IMR-90 (cell line): ENCODE measurements at regions not wholly inside any gene's neighbourhood (a gene's known extent, or its start where the extent isn't known, plus 50 kb on each side); places are given as distances from the start of the nearest gene placed in this dataset.

ENCODE experiments used
- ATAC-seq: fragments of 200-7000 bp; cut with Tn5 transposase; 2 replicates; pipeline ENCODE4 v1.9.1; 2020; ENCODE audit warnings: low read depth, mild to moderate bottlenecking, moderate library complexity
- BruUV-seq: library from RNA; stranded (reverse); fragments of 400-500 nt; replicated peaks from 2 replicates; lab custom pipeline; 2021; lab: Mats Ljungman, UMichigan
- CTCF ChIA-PET: fragments of 300-600 bp; formaldehyde crosslinking; extraction: SDS; loops from one replicate; lab custom pipeline; 2021; ENCODE audit warnings: antibody characterized with exemption; lab: Yijun Ruan, JAX
- POLR2A ChIA-PET: fragments of 300-600 bp; sonication (Branson Sonifier 250); formaldehyde crosslinking; loops from one replicate; lab custom pipeline; 2022; ENCODE audit warnings: antibody characterized with exemption; ENCODE audit not compliant: unreplicated experiment; lab: Charles Lee
- DNase-seq: peaks from one replicate; pipeline ENCODE4 v3.0.0; 2013
- H2AFZ ChIP-seq: replicated peaks from 2 replicates; pipeline ENCODE3; 2013; ENCODE audit warnings: low read length, mild to moderate bottlenecking; ENCODE audit not compliant: poor library complexity
- H2AK5ac ChIP-seq: 2 replicates; pipeline ENCODE4 v1.6.1; 2013; ENCODE audit warnings: low read depth, low read length, inconsistent platforms
- H2AK9ac ChIP-seq: replicated peaks from 2 replicates; pipeline ENCODE3; 2013; ENCODE audit warnings: mild to moderate bottlenecking, low read depth, low read length, moderate library complexity; ENCODE audit not compliant: poor library complexity
- H2BK120ac ChIP-seq: 2 replicates; pipeline ENCODE4 v1.6.1; 2013; ENCODE audit warnings: low read depth, low read length, inconsistent platforms
- H2BK15ac ChIP-seq: 3 replicates; pipeline ENCODE4 v1.6.1; 2013; ENCODE audit warnings: low read depth, low read length, inconsistent platforms
- H2BK20ac ChIP-seq: 2 replicates; pipeline ENCODE4 v1.6.1; 2013; ENCODE audit warnings: low read depth, mild to moderate bottlenecking, inconsistent platforms, low read length, moderate library complexity
- H2BK5ac ChIP-seq: 2 replicates; pipeline ENCODE4 v1.6.1; 2013; ENCODE audit warnings: mild to moderate bottlenecking, low read depth, low read length, inconsistent platforms; ENCODE audit not compliant: poor library complexity, severe bottlenecking
- H3K14ac ChIP-seq: replicated peaks from 2 replicates; pipeline ENCODE4 v1.6.1; 2013; ENCODE audit warnings: low read depth, low read length, inconsistent platforms
- H3K18ac ChIP-seq: 2 replicates; pipeline ENCODE4 v1.6.1; 2013; ENCODE audit warnings: low read depth, low read length, control low read depth
- H3K23ac ChIP-seq: 2 replicates; pipeline ENCODE4 v1.6.1; 2013; ENCODE audit warnings: low read depth, low read length, inconsistent platforms
- H3K27ac ChIP-seq: 2 replicates; pipeline ENCODE4 v1.5.1; 2013; ENCODE audit warnings: mild to moderate bottlenecking, control low read depth, low read length; ENCODE audit not compliant: insufficient read depth
- H3K27me3 ChIP-seq: 2 replicates; pipeline ENCODE4 v1.6.1; 2013; ENCODE audit warnings: low read length; ENCODE audit not compliant: control insufficient read depth, insufficient read depth
- H3K36me3 ChIP-seq: 2 replicates; pipeline ENCODE4 v1.6.1; 2013; ENCODE audit warnings: low read length, mixed read lengths; ENCODE audit not compliant: control insufficient read depth, insufficient read depth
- H3K4ac ChIP-seq: 2 replicates; pipeline ENCODE4 v1.6.1; 2013; ENCODE audit warnings: low read depth, low read length, inconsistent platforms
- H3K4me1 ChIP-seq: 2 replicates; pipeline ENCODE4 v1.6.1; 2013; ENCODE audit warnings: low read length, mixed read lengths; ENCODE audit not compliant: control insufficient read depth, insufficient read depth
- H3K4me2 ChIP-seq: 2 replicates; pipeline ENCODE4 v1.6.1; 2013; ENCODE audit warnings: low read depth, mild to moderate bottlenecking, control low read depth, low read length, moderate library complexity
- H3K4me3 ChIP-seq: 2 replicates; pipeline ENCODE4 v1.5.1; 2013; ENCODE audit warnings: low read depth, mild to moderate bottlenecking, control low read depth, low read length, moderate library complexity; ENCODE audit not compliant: insufficient read depth
- H3K56ac ChIP-seq: 2 replicates; pipeline ENCODE4 v1.6.1; 2013; ENCODE audit warnings: low read length, inconsistent platforms; ENCODE audit not compliant: insufficient read depth; ENCODE audit errors: extremely low read depth
- H3K79me1 ChIP-seq, 2 experiments: 2 replicates each; pipeline ENCODE4 v1.6.1; 2013; ENCODE audit warnings: low read length in 2 of 2, inconsistent platforms in 1 of 2, low read depth in 1 of 2
- H3K9ac ChIP-seq: 2 replicates; pipeline ENCODE4 v1.6.1; 2013; ENCODE audit warnings: low read depth, low read length, control low read depth
- H3K9me1 ChIP-seq: 2 replicates; pipeline ENCODE4 v1.6.1; 2013; ENCODE audit warnings: low read length, inconsistent platforms; ENCODE audit not compliant: insufficient read depth
- H3K9me3 ChIP-seq: 2 replicates; pipeline ENCODE4 v1.6.1; 2013; ENCODE audit warnings: low read length; ENCODE audit not compliant: control insufficient read depth, insufficient read depth
- H4K20me1 ChIP-seq: 2 replicates; pipeline ENCODE4 v1.6.1; 2013; ENCODE audit warnings: low read length, inconsistent platforms; ENCODE audit not compliant: insufficient read depth
- H4K5ac ChIP-seq: 2 replicates; pipeline ENCODE4 v1.6.1; 2013; ENCODE audit warnings: mild to moderate bottlenecking, low read depth, low read length, control low read depth
- H4K8ac ChIP-seq, 2 experiments: 2 replicates each; pipeline ENCODE4 v1.6.1; 2013; ENCODE audit warnings: low read depth in 2 of 2, low read length in 2 of 2, control low read depth in 1 of 2, inconsistent platforms in 1 of 2
- H4K91ac ChIP-seq: 2 replicates; pipeline ENCODE4 v1.6.1; 2013; ENCODE audit warnings: low read depth, low read length, inconsistent platforms; ENCODE audit not compliant: insufficient read depth
- BHLHE40 ChIP-seq: fragments of 150-350 bp; IDR thresholded peaks from 2 replicates; pipeline ENCODE4 v1.6.1; 2016; ENCODE audit warnings: mild to moderate bottlenecking, low read depth, low read length
- CEBPB ChIP-seq: IDR thresholded peaks from 2 replicates; pipeline ENCODE4 v1.6.1; 2012; ENCODE audit warnings: low read depth, low read length, improper control_type of control experiment
- CHD1 ChIP-seq: IDR thresholded peaks from 2 replicates; pipeline ENCODE4 v1.6.1; 2012; ENCODE audit warnings: low read depth, low read length, improper control_type of control experiment
- ELK1 ChIP-seq: fragments of 150-350 bp; IDR thresholded peaks from 2 replicates; pipeline ENCODE4 v1.6.1; 2016; ENCODE audit warnings: low read depth, mild to moderate bottlenecking, low read length, moderate library complexity, borderline replicate concordance
- FOS ChIP-seq: fragments of 150-350 bp; IDR thresholded peaks from 2 replicates; pipeline ENCODE4 v1.6.1; 2016; ENCODE audit warnings: low read depth, low read length
- MAFK ChIP-seq: IDR thresholded peaks from 2 replicates; pipeline ENCODE4 v1.6.1; 2012; ENCODE audit warnings: low read depth, low read length, improper control_type of control experiment
- POLR2A ChIP-seq: IDR thresholded peaks from 2 replicates; pipeline ENCODE4 v1.6.1; 2012; ENCODE audit warnings: mild to moderate bottlenecking, low read depth, low read length
- RCOR1 ChIP-seq: IDR thresholded peaks from 2 replicates; pipeline ENCODE4 v1.6.1; 2012; ENCODE audit warnings: mild to moderate bottlenecking, low read length, improper control_type of control experiment; ENCODE audit not compliant: insufficient replicate concordance
- SMC3 ChIP-seq: fragments of 150-350 bp; IDR thresholded peaks from 2 replicates; pipeline ENCODE4 v1.6.1; 2016; ENCODE audit warnings: low read depth, mild to moderate bottlenecking, antibody characterized with exemption, low read length, moderate library complexity
- WGBS, 2 experiments: methylation state at CpG; one replicate each; pipeline versions ENCODE4 v1.1.5 to v1.1.7; 2013; ENCODE audit warnings: missing lambda C conversion rate in 2 of 2; ENCODE audit not compliant: insufficient read length in 1 of 2; ENCODE audit errors: extremely low coverage in 2 of 2; 5-methylcytosine and 5-hydroxymethylcytosine counted together
- dilution Hi-C: fragments of 300-500 bp; cut with HindIII; formaldehyde crosslinking; loops from one replicate; pipeline ENCODE4 v1.14.3; 2018; ENCODE audit warnings: low sequenced_read_pairs; ENCODE audit not compliant: unreplicated experiment
- in situ Hi-C: fragments of 300-500 bp; cut with MboI; formaldehyde crosslinking; loops from 3 replicates; pipeline ENCODE4 v1.14.3; 2019; ENCODE audit warnings: low sequenced_read_pairs, inconsistent platforms, mixed read lengths
- intact Hi-C: fragments of 100-400 bp; cut with micrococcal nuclease; formaldehyde crosslinking; loops from 2 replicates; pipeline ENCODE4 v1.10.0; 2022
- TF ChIP-seq, protein P1 (sequence below): fragments of 150-350 bp; IDR thresholded peaks from 2 replicates; pipeline ENCODE4 v1.6.1; 2017; ENCODE audit warnings: mild to moderate bottlenecking, antibody characterized with exemption, low read length, low read depth
- TF ChIP-seq, protein P2 (sequence below): conservative IDR thresholded peaks from 2 replicates; pipeline ENCODE4 v1.5.1; 2012; ENCODE audit warnings: mild to moderate bottlenecking, low read depth, low read length, improper control_type of control experiment

DNA sequence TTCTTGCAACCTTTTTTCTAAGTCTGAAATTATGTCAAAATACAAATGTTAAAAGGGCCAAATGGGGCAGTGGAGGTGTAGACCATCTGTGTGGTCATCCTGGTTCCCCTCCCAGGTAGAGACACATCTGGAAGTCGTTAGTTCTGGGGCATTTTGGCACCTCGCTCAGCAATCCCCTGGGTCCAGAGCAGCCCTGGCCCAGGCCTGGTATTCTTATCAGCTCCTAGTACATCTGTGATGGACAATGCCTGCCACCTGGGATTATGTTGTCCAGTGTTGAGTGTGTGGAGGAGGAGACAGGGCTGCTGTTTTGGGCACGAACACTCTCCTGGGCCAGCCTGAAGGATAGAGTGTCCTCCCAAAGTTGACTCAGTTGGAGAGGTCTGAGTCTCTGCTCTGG, 74.8 kb downstream of the GADD45G start:
- H4K91ac ChIP-seq, result no peak overlapping the region
- ATAC-seq (no peak), DNase-seq (no peak)
- H4K5ac ChIP-seq, result no peak overlapping the region
- no peaks in the 10 kb centered on the region for H3K9me1 ChIP-seq
- no peaks in the 10 kb centered on the region for H3K4me1 ChIP-seq
- no peak overlapping the region for H3K23ac ChIP-seq
- H3K27me3 ChIP-seq, result peaks cover 3% of the 10 kb centered on the region; the same call in 1 of the 2 replicates
- no peak overlapping the region for H2BK120ac ChIP-seq
- no peaks in the 10 kb centered on the region for H3K36me3 ChIP-seq
- no peak overlapping the region for H2BK20ac ChIP-seq
- dilution Hi-C loops (no loop called here), intact Hi-C loops (no loop called here), in situ Hi-C loops (no loop called here)
- TF ChIP-seq BHLHE40 (no peak), ELK1 (no peak), CHD1 (no peak), SMC3 (no peak), RCOR1 (no peak), MAFK (no peak), POLR2A (no peak), CEBPB (no peak), FOS (no peak)
- TF ChIP-seq, protein P1, sequence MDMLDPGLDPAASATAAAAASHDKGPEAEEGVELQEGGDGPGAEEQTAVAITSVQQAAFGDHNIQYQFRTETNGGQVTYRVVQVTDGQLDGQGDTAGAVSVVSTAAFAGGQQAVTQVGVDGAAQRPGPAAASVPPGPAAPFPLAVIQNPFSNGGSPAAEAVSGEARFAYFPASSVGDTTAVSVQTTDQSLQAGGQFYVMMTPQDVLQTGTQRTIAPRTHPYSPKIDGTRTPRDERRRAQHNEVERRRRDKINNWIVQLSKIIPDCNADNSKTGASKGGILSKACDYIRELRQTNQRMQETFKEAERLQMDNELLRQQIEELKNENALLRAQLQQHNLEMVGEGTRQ, result no peak
- TF ChIP-seq, protein P2, sequence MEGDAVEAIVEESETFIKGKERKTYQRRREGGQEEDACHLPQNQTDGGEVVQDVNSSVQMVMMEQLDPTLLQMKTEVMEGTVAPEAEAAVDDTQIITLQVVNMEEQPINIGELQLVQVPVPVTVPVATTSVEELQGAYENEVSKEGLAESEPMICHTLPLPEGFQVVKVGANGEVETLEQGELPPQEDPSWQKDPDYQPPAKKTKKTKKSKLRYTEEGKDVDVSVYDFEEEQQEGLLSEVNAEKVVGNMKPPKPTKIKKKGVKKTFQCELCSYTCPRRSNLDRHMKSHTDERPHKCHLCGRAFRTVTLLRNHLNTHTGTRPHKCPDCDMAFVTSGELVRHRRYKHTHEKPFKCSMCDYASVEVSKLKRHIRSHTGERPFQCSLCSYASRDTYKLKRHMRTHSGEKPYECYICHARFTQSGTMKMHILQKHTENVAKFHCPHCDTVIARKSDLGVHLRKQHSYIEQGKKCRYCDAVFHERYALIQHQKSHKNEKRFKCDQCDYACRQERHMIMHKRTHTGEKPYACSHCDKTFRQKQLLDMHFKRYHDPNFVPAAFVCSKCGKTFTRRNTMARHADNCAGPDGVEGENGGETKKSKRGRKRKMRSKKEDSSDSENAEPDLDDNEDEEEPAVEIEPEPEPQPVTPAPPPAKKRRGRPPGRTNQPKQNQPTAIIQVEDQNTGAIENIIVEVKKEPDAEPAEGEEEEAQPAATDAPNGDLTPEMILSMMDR, result no peak
- H4K20me1 ChIP-seq, result no peaks in the 10 kb centered on the region
- no peak overlapping the region for H3K4me3 ChIP-seq
- no peak overlapping the region for H3K56ac ChIP-seq
- no peak overlapping the region for H3K4me2 ChIP-seq
- H2AK9ac ChIP-seq, result no peak overlapping the region
- no peak overlapping the region for H2BK15ac ChIP-seq
- peak overlapping the region; percentile 49 for H2AFZ ChIP-seq
- POLR2A ChIA-PET, result no interaction called here
- no peak overlapping the region for H4K8ac ChIP-seq
- no peak overlapping the region for H3K9ac ChIP-seq
- H3K79me1 ChIP-seq, result no peaks in the 10 kb centered on the region
- CTCF ChIA-PET, result no interaction called here
- H3K9me3 ChIP-seq, result no peaks in the 10 kb centered on the region
- no CpG with 5 or more reads among the region's 3 CpGs for WGBS, 2 experiments
- no peak overlapping the region for H3K18ac ChIP-seq
- no peak overlapping the region for H2BK5ac ChIP-seq
- BruUV-seq, result no TSS peak
- H3K27ac ChIP-seq, result no peak overlapping the region
- no peak overlapping the region for H3K14ac ChIP-seq
- H2AK5ac ChIP-seq, result no peak overlapping the region
- H3K4ac ChIP-seq, result no peak overlapping the region
